Spleen (tissue), 11 donors: ENCODE measurements at regions not wholly inside any gene's neighbourhood (a gene's known extent, or its start where the extent isn't known, plus 50 kb on each side); places are given as distances from the start of the nearest gene placed in this dataset.

ENCODE experiments used
- DNase-seq: peaks from one replicate; pipeline ENCODE4 v3.0.0-alpha.2; 2020
- H3K27ac ChIP-seq, 8 donors: fragments of 200-600 bp; sonication (generic) in 7 of 8; 1 replicate in 4 of 8; 2 replicates in 4 of 8; pipeline versions ENCODE4 v1.5.0 to v1.8.0; 2016 to 2021; ENCODE audit warnings: inconsistent platforms in 4 of 8, mild to moderate bottlenecking in 4 of 8, moderate library complexity in 1 of 8
- H3K27me3 ChIP-seq, 7 donors: fragments of 200-600 bp; sonication (generic) in 6 of 7; replicated peaks in 1 of 7; 1 replicate in 4 of 7; 2 replicates in 3 of 7; pipeline versions ENCODE4 v1.5.0 to v1.8.0; 2016 to 2021; ENCODE audit warnings: inconsistent platforms in 3 of 7, mild to moderate bottlenecking in 1 of 7
- H3K36me3 ChIP-seq, 6 donors: fragments of 200-600 bp; sonication (generic) in 5 of 6; 1 replicate in 4 of 6; 2 replicates in 2 of 6; pipeline versions ENCODE4 v1.5.0 to v1.8.0; 2016 to 2021; ENCODE audit warnings: inconsistent platforms in 2 of 6
- H3K4me1 ChIP-seq, 6 donors: fragments of 200-600 bp; sonication (generic) in 5 of 6; 1 replicate in 3 of 6; 2 replicates in 3 of 6; pipeline versions ENCODE4 v1.5.0 to v1.8.0; 2016 to 2021; ENCODE audit warnings: inconsistent platforms in 3 of 6
- H3K4me3 ChIP-seq, 8 donors: fragments of 200-600 bp; sonication (generic) in 7 of 8; 1 replicate in 4 of 8; 2 replicates in 4 of 8; pipeline versions ENCODE4 v1.5.0 to v1.8.0; 2016 to 2021; ENCODE audit warnings: inconsistent platforms in 4 of 8, mild to moderate bottlenecking in 4 of 8, moderate library complexity in 2 of 8
- H3K9me3 ChIP-seq, 8 donors: fragments of 200-600 bp; sonication (generic) in 7 of 8; 1 replicate in 4 of 8; 2 replicates in 4 of 8; pipeline versions ENCODE4 v1.5.0 to v1.8.0; 2016 to 2021; ENCODE audit warnings: inconsistent platforms in 4 of 8
- POLR2A ChIP-seq, 3 donors: fragments of 450-650 bp; IDR thresholded peaks; one replicate each; pipeline ENCODE4 v1.5.1; 2017; ENCODE audit warnings: antibody characterized with exemption in 3 of 3, mild to moderate bottlenecking in 1 of 3
- POLR2AphosphoS5 ChIP-seq, 3 donors: sonication (generic); formaldehyde crosslinking; IDR thresholded peaks; one replicate each; pipeline ENCODE4 v1.5.1; 2017; ENCODE audit warnings: antibody characterized with exemption in 3 of 3
- WGBS, 5 donors: extraction: QIAGEN DNeasy Blood & Tissue Kit in 3 of 5; methylation state at CpG; one replicate each; pipeline versions ENCODE4 v1.1.5 to v1.1.7; 2013 to 2018; 5-methylcytosine and 5-hydroxymethylcytosine counted together
- intact Hi-C: fragments of 100-400 bp; cut with DNase I; formaldehyde crosslinking; loops from one replicate; pipeline ENCODE4 v1.15.0; 2023; ENCODE audit warnings: low total_unique reads
- TF ChIP-seq, protein P1 (sequence below), 11 experiments: fragments of 200-600 bp in 7 of 11; fragments of 450-650 bp in 4 of 11; sonication (generic) in 4 of 11; IDR thresholded peaks in 8 of 11; conservative IDR thresholded peaks in 3 of 11; 1 replicate in 7 of 11; 2 replicates in 4 of 11; pipeline versions ENCODE4 v1.4.0 to v1.8.0; 2016 to 2021; ENCODE audit warnings: antibody characterized with exemption in 11 of 11, inconsistent platforms in 4 of 11, mild to moderate bottlenecking in 1 of 11
- donor health status: healthy with polysubstance abuse.
- donor health status: DM: no; HTN: no; CAD: no; lungs with moderate emphysema.
- donor health status: DM: no; HTN: no; CAD: no.
- donor health status: Bipolar disorder and iron deficiency.
- donor health status: healthy.
- donor health status: DM: no; HTN: no; CAD: no.
- donor health status: DM: yes; HTN: yes; CAD: no.

DNA sequence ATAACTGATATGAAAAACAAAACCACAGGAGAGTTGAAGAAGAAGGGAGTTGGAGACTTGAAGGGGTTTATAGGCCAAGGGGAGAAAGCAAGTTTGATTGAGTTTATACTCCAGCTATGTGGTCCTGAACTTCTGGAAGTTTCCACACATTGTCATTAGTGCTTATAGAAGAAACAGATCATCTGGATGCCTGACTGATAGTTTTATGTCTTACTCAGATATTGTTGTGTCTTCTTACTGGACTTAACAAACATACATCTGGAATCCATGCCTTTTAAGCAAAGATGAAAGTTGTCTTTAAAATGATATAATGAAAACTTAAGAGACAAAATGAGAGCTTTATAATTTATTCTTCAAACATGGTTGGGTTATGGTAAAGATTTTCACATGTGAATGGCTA lies 101.3 kb upstream of the FZD8 start:
- no peaks in the 10 kb centered on the region for H3K27me3 ChIP-seq
- no peak overlapping the region for H3K27ac ChIP-seq
- TF ChIP-seq POLR2A (IDR thresholded peaks at IDR 0.05) (no peak), POLR2AphosphoS5 (IDR thresholded peaks at IDR 0.05) (no peak)
- TF ChIP-seq, protein P1, sequence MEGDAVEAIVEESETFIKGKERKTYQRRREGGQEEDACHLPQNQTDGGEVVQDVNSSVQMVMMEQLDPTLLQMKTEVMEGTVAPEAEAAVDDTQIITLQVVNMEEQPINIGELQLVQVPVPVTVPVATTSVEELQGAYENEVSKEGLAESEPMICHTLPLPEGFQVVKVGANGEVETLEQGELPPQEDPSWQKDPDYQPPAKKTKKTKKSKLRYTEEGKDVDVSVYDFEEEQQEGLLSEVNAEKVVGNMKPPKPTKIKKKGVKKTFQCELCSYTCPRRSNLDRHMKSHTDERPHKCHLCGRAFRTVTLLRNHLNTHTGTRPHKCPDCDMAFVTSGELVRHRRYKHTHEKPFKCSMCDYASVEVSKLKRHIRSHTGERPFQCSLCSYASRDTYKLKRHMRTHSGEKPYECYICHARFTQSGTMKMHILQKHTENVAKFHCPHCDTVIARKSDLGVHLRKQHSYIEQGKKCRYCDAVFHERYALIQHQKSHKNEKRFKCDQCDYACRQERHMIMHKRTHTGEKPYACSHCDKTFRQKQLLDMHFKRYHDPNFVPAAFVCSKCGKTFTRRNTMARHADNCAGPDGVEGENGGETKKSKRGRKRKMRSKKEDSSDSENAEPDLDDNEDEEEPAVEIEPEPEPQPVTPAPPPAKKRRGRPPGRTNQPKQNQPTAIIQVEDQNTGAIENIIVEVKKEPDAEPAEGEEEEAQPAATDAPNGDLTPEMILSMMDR (IDR thresholded peaks at IDR 0.05 in 8 of 11, conservative IDR thresholded peaks at IDR 0.05 in 3 of 11): no peak
- H3K4me3 ChIP-seq: no peak overlapping the region
- no peaks in the 10 kb centered on the region for H3K4me1 ChIP-seq
- no peaks in the 10 kb centered on the region for H3K9me3 ChIP-seq
- H3K36me3 ChIP-seq: no peaks in the 10 kb centered on the region
- DNase-seq: no peak
- intact Hi-C loops: no loop called here

DNA sequence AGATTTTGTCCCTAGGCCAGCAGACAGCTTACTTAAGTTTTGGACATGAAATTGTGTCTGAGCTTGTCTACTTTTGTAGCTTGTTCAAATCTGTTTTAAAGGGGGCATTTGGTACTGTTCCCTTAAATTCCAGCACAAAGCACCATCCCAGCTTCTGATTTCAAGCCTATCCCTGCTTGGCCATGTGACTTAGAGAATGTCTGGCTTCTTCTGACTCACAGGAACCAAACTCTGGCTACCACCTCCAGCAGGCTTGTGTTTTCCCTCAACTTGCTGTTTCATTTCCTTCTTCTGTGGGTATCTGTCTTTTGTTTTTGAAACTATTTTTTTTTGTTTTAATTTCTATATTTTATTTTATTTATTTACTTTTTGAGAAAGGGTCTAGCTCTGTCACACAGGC lies 97.9 kb upstream of the FZD8 start:
- no peaks in the 10 kb centered on the region for H3K4me1 ChIP-seq
- TF ChIP-seq, protein P1 (IDR thresholded peaks at IDR 0.05 in 8 of 11, conservative IDR thresholded peaks at IDR 0.05 in 3 of 11): no peak
- TF ChIP-seq POLR2A (IDR thresholded peaks at IDR 0.05) (no peak), POLR2AphosphoS5 (IDR thresholded peaks at IDR 0.05) (no peak)
- H3K27ac ChIP-seq: no peak overlapping the region
- peaks cover 0 to 5% (median 0%) of the 10 kb centered on the region in 8 donors for H3K9me3 ChIP-seq
- intact Hi-C loops: no loop called here
- H3K27me3 ChIP-seq: no peaks in the 10 kb centered on the region
- no peak for DNase-seq
- no peak overlapping the region for H3K4me3 ChIP-seq
- H3K36me3 ChIP-seq: no peaks in the 10 kb centered on the region

DNA sequence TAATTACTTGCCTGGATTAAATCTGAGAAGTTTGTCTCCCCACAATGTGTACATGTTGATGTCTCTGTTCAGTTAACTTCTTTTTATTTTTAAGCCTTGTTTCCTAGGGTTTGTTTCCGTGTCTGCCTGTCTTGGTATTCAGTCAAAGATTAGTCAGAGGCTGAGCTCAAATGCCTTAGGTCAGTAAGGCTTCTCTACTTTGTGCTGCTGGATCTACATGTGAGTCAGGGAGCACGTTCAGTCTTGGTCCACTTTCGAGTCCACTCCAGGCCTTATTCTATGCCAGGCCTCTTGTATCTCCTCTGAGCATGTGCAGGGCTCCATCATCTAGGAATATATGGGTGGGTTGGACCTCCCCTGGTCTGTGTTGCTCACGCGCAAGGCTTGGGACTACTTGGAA lies 93.3 kb upstream of the FZD8 start:
- Histone ChIP-seq H3K27ac (no peak overlapping the region), H3K9me3 (peaks cover 0 to 5% (median 0%) of the 10 kb centered on the region in 8 donors), H3K36me3 (no peaks in the 10 kb centered on the region), H3K27me3 (no peaks in the 10 kb centered on the region), H3K4me3 (no peak overlapping the region), H3K4me1 (no peaks in the 10 kb centered on the region)
- TF ChIP-seq, protein P1 (IDR thresholded peaks at IDR 0.05 in 8 of 11, conservative IDR thresholded peaks at IDR 0.05 in 3 of 11): no peak
- TF ChIP-seq POLR2AphosphoS5 (IDR thresholded peaks at IDR 0.05): no peak
- TF ChIP-seq POLR2A (IDR thresholded peaks at IDR 0.05): no peak
- 79 to 90% (median 87%) methylated on average over 5 of the region's 5 CpGs for WGBS, 5 donors
- no peak for DNase-seq
- intact Hi-C loops: no loop called here

DNA sequence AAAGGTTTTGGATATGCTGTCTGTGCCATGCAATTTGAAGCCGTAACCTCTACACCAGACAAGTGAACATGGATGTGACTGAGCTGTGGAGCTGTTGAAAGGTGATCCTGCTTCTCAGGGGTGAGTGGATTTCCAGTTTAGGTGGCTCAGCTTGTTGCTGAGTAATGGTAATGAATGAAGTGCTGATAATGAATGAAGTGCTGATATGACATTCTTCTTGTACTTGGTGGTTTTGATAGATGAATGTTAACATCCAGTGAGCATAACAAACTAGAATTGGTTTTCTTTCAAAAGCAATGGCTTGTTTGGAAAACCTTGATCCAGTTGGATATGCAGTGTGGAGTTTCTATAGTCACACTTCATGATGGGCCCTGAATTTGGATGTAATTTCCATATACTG lies 89.7 kb upstream of the FZD8 start:
- no peaks in the 10 kb centered on the region for H3K36me3 ChIP-seq
- no peak overlapping the region for H3K27ac ChIP-seq
- intact Hi-C loops: no loop called here
- H3K27me3 ChIP-seq: no peaks in the 10 kb centered on the region
- DNase-seq: no peak
- H3K4me3 ChIP-seq: no peak overlapping the region
- WGBS, 5 donors: 82 to 98% (median 93%) methylated on average over 1 of the region's 1 CpG
- no peaks in the 10 kb centered on the region for H3K4me1 ChIP-seq
- H3K9me3 ChIP-seq: peaks cover 0 to 5% (median 0%) of the 10 kb centered on the region in 8 donors
- TF ChIP-seq POLR2AphosphoS5 (IDR thresholded peaks at IDR 0.05) (no peak), POLR2A (IDR thresholded peaks at IDR 0.05) (no peak)
- TF ChIP-seq, protein P1 (IDR thresholded peaks at IDR 0.05 in 8 of 11, conservative IDR thresholded peaks at IDR 0.05 in 3 of 11): no peak
